Stimulated activated CD4-positive, alpha-beta T cell treated with anti-CD3 and anti-CD28 coated beads, Interleukin-15, amount 100 ng/mL, for 1 hour (primary cell): ENCODE measurements at regions not wholly inside any gene's neighbourhood (a gene's known extent, or its start where the extent isn't known, plus 50 kb on each side); places are given as distances from the start of the nearest gene placed in this dataset.
"Not testable (repeated sequence)": the region's sequence is repeated elsewhere in the genome, so short reads cannot be mapped to it uniquely, and the experiment has no call there.

Experiments
- DNase-seq, 2 donors: peaks; one replicate each; pipeline ENCODE4 v3.0.0-alpha.2; 2020; ENCODE audit warnings: low read depth in 1 of 2, low spot score in 1 of 2

DNA sequence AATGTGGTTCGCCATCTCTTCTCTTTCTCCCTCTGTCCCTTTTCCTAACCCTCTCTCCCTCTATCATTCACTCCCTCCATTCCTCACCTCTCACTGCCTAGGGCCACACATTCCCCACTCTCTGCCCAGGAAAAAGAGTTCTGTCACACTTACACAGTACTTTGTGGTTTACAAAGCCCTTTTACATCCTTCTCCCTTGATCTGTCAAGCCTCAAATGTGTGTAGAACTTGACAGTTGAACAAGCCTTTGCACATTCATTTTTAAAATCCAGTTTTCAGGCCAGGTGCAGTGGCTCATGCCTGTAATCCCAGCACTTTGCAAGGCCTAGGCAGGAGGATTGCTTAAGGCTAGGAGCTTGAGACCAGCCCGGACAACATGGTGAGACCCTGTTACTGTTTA, 156.3 kb downstream of the VSIG4 start:
- DNase-seq: no peak

- DNase-seq: no peak
Measured at GRCh38 chrX:65879977-65880799, 159.7 kb downstream of the VSIG4 start.

DNA sequence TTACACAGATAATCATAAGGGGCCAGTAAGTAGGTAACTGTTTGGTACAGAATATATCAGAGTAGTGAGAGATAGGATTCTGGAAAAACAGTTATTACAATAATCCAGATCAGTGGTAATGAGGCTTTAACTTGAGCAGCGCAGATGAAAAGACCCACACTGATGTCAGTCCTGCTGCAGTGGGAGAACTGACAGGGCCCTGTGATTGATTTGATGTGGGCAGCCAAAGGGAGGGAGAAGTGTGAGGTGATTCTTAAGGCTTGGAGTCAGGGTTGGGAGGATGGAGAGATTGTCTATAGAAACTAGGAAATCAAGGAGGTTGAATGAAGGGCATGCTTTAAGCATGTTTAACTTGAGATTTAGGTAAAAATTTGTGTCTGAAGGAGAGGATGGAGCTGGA, 161.4 kb downstream of the VSIG4 start:
- DNase-seq: no peak

DNA sequence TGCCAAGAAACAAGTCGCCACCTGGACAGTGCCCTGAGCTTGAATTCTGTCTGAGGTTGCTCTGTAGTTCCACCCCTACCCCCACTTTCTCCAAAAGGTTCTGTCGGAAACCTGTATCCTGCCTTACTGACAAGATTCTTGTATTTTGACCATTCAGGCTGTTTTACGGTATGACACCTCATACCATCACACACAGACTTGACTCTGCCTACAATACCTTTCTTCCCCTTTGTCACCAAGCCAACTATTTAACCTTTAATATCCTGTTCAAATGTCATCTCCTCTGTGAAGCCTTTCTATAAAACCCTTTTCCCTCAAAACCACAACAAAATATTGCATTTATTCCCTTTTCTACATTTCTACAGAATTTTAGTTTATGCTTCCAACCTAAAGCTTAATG, 161.9 kb downstream of the VSIG4 start:
- no peak for DNase-seq

- DNase-seq: not testable (repeated sequence)
Measured at GRCh38 chrX:65875614-65876013, 164.3 kb downstream of the VSIG4 start.

- DNase-seq: no peak
Measured at GRCh38 chrX:65874765-65875164, 165.1 kb downstream of the VSIG4 start.

- DNase-seq: no peak
Measured at GRCh38 chrX:65874110-65874509, 165.8 kb downstream of the VSIG4 start.

- DNase-seq: no peak
Measured at GRCh38 chrX:65873385-65873784, 166.5 kb downstream of the VSIG4 start.

- DNase-seq: no peak
Measured at GRCh38 chrX:65871671-65872311, 168.1 kb downstream of the VSIG4 start.

DNA sequence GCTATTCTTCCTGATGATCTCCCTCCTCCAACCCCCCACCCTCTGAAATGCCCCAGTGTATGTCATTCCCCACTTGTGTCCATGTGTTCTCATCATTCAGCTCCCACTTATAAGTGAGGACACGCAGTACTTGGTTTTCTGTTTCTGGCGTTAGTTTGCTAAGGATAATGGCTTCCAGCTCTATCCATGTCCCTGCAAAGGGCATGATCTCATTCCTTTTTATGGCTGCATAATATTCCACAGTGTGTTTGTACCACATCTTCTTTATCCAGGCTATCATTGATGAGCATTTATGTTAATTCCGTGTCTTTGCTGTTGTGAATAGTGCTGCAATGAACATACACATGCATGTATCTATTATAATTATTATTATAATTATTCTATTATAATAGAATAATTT, 169.3 kb downstream of the VSIG4 start:
- DNase-seq: not testable (repeated sequence)

- no peak for DNase-seq
Measured at GRCh38 chrX:65866773-65867172, 173.1 kb downstream of the VSIG4 start.

GRCh38 chrX:65866146-65866545, 173.7 kb downstream of the VSIG4 start:
- no peak for DNase-seq

DNA sequence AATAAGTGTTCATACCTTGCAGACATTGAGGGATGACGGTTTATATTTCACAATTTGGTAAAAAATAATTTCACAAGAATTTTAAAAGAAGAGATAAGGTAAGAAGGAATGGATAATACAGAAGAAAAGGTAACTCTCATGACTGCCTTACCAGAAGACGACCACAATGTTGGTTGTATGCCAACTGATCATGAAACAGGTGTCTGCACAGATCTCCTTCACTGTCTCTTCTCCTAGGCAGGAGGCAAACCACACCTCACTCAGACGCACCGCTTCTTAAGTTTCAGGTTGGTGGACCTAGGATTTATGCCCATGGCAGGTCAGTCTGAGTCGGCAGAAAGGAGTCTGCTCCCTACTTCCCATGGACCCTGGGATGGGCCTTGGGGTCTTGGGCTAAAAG, 177.2 kb downstream of the VSIG4 start:
- DNase-seq: no peak

DNA sequence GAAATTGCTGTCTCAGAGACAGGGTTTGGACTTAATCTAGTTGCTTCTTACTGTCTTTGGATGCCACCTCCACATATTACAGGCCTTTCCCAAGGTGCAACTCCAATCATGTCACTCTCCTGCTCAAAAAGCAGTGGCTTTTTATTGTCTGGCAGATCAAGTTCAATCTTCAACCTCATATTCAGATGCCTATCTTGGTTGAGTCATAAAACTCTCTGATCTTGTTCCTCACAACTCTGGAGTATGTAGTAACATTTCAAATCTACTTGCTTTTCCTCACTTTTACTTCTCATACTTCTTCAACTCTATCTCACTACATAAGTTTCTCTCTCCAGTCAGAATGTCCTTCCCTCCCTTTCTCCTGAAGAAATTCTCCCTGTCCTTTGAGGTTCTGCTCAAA, 180.6 kb downstream of the VSIG4 start:
- no peak for DNase-seq

- DNase-seq: not testable (repeated sequence)
Measured at GRCh38 chrX:65854437-65854836, 185.4 kb downstream of the VSIG4 start.

DNA sequence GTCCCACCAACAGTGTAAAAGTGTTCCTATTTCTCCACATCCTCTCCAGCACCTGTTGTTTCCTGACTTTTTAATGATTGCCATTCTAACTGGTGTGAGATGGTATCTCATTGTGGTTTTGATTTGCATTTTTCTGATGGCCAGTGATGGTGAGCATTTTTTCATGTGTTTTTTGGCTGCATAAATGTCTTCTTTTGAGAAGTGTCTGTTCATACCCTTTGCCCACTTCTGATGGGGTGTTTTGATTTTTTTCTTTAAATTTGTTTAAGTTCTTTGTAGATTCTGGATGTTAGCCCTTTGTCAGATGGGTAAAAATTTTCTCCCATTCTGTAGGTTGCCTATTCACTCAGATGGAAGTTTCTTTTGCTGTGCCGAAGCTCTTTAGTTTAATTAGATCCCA, 183.9 kb downstream of the MSN start:
- DNase-seq: not testable (repeated sequence)

DNA sequence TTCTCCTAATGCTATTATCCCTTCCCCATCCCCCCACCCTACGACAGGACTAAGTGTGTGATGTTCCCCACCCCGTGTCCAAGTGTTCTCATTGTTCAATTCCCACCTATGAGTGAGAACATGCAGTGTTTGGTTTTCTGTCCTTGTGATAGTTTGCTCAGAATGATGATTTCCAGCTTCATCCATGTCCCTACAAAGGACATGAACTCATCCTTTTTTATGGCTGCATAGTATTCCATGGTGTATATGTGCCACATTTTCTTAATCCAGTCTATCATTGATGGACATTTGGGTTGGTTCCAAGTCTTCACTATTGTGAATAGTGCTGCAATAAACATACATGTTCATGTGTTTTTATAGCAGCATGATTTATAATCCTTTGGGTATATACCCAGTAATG, 183.4 kb downstream of the MSN start:
- not testable (repeated sequence) for DNase-seq

GRCh38 chrX:65846974-65847373, 179.5 kb downstream of the MSN start:
- no peak for DNase-seq

DNA sequence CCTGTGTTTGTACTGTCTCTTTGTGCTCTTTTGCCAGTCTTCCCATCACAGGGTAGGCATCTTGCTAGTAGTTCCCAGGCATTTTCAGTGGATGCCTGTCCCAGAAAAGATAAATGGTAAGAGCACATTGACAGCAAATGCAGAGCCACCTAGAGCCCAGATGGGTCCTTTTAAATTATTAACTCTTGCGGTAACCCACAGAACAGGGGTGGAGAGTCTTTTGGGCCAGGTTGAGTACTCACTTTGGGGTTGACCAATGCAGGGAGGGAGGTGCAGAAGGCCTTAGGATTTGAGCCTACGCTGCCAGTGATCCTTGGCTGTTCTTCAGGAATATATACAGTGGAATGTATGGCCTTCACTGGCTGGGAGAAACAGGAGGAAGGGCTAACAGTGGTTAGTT, 173.8 kb downstream of the MSN start:
- DNase-seq: no peak

- DNase-seq: no peak
Measured at GRCh38 chrX:65838674-65839073, 171.2 kb downstream of the MSN start.

GRCh38 chrX:65837875-65838549, 170.6 kb downstream of the MSN start:
- no peak for DNase-seq

- DNase-seq: no peak
Measured at GRCh38 chrX:65831268-65831667, 163.8 kb downstream of the MSN start.
